Mesothelial cell of epicardium (in vitro differentiated cells): ENCODE measurements at regions not wholly inside any gene's neighbourhood (a gene's known extent, or its start where the extent isn't known, plus 50 kb on each side); places are given as distances from the start of the nearest gene placed in this dataset.

Experiments used
- DNase-seq, 2 experiments: peaks; one replicate each; pipeline ENCODE4 v3.0.0; 2021; ENCODE audit warnings: low spot score in 2 of 2; ENCODE audit not compliant: unreplicated experiment in 2 of 2
- H3K27ac Mint-ChIP-seq: 2 replicates; pipeline ENCODE4 v1.8.0; 2021; ENCODE audit warnings: mixed read lengths
- H3K27me3 Mint-ChIP-seq: 2 replicates; pipeline ENCODE4 v1.8.0; 2021; ENCODE audit warnings: low read depth, mixed read lengths
- H3K36me3 Mint-ChIP-seq: 2 replicates; pipeline ENCODE4 v1.8.0; 2021; ENCODE audit warnings: mixed read lengths
- H3K4me1 Mint-ChIP-seq: 2 replicates; pipeline ENCODE4 v1.8.0; 2021; ENCODE audit warnings: mixed read lengths
- H3K4me3 Mint-ChIP-seq: 2 replicates; pipeline ENCODE4 v1.8.0; 2021; ENCODE audit warnings: mild to moderate bottlenecking, moderate library complexity, mixed read lengths
- H3K9me3 Mint-ChIP-seq: 2 replicates; pipeline ENCODE4 v1.8.0; 2021; ENCODE audit warnings: mixed read lengths
- TF ChIP-seq, protein P1 (sequence below): fragments of 200-600 bp; sonication (generic); IDR thresholded peaks from one replicate; pipeline ENCODE4 v1.5.0; 2021; ENCODE audit warnings: antibody characterized with exemption; ENCODE audit not compliant: unreplicated experiment

DNA sequence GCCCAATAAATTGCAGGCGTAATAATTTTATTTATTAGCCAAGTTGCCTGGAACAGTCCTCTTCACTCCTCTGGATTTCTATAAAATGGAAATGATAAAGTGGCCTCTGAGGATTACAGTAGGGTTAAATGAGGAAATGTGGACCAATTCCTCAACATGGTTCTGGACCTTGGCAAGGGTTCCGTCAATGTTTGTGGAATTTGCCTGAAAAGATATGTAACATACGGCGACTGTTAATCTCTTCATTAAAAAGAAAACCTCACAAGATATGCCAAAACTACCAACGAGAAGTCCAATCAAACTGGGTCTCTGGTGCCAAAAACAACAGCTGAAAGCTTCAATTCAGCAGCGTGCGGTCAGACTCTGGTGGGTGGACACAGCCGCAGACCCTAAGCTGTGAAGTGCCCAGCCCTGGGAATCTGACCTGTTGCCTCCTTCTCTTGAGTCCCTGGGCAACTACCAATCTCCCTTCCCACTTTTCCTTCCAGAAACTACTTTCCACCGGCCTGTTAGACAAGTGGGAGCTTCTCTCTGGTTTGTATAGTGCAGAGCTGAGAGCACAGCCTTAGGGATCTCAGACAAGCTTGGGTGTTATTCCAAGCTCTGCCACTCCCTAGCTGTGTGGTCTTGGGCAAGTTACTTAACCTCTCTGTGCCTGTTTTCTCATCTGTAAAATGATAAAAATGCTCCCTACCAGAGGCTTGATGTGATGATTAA lies 190.5 kb upstream of the GSC start:
- peaks cover 9% of the 10 kb centered on the region for H3K4me1 Mint-ChIP-seq
- DNase-seq = no peak
- H3K27ac Mint-ChIP-seq = no peak overlapping the region
- H3K27me3 Mint-ChIP-seq = peaks cover 26% of the 10 kb centered on the region
- no peaks in the 10 kb centered on the region for H3K9me3 Mint-ChIP-seq
- H3K36me3 Mint-ChIP-seq = no peaks in the 10 kb centered on the region
- TF ChIP-seq, protein P1, sequence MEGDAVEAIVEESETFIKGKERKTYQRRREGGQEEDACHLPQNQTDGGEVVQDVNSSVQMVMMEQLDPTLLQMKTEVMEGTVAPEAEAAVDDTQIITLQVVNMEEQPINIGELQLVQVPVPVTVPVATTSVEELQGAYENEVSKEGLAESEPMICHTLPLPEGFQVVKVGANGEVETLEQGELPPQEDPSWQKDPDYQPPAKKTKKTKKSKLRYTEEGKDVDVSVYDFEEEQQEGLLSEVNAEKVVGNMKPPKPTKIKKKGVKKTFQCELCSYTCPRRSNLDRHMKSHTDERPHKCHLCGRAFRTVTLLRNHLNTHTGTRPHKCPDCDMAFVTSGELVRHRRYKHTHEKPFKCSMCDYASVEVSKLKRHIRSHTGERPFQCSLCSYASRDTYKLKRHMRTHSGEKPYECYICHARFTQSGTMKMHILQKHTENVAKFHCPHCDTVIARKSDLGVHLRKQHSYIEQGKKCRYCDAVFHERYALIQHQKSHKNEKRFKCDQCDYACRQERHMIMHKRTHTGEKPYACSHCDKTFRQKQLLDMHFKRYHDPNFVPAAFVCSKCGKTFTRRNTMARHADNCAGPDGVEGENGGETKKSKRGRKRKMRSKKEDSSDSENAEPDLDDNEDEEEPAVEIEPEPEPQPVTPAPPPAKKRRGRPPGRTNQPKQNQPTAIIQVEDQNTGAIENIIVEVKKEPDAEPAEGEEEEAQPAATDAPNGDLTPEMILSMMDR = no peak
- no peak overlapping the region for H3K4me3 Mint-ChIP-seq

DNA sequence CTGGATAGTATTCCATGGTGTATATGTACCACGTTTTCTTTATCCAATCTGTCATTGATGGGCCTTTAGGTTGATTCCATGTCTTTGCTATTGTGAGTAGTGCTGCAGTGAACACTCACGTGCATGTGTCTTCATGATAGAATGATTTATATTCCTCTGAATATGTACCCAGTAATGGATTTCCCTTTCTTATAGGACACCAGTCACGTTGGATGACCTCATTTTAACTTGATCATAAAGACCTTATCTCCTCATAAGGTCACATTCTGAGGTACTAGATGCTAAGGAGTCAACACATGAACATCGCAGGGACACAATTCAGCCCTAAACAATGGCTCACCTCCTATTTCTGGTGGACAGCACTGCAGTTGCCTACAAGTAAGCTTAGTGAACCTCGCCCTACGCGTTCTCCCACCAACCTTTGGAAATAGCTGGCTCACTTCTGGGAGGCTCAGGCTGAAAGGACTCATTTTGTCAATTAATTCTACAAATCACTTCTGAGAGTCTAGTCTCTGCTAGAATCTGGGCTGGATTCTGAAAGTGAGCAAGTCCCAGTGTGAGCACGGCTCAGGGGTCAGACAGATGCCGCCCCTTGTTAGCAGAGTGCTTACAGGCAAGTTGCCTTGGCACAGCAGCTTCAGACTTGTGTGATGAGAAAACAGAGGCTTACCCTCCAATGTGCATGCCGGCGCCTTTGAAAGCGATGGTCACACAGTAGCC lies 183.8 kb upstream of the GSC start:
- Mint-ChIP-seq H3K9me3 (no peaks in the 10 kb centered on the region), H3K4me3 (no peak overlapping the region), H3K27ac (no peak overlapping the region), H3K27me3 (peaks cover 23% of the 10 kb centered on the region), H3K36me3 (no peaks in the 10 kb centered on the region), H3K4me1 (no peaks in the 10 kb centered on the region)
- TF ChIP-seq, protein P1 = no peak
- DNase-seq = no peak

DNA sequence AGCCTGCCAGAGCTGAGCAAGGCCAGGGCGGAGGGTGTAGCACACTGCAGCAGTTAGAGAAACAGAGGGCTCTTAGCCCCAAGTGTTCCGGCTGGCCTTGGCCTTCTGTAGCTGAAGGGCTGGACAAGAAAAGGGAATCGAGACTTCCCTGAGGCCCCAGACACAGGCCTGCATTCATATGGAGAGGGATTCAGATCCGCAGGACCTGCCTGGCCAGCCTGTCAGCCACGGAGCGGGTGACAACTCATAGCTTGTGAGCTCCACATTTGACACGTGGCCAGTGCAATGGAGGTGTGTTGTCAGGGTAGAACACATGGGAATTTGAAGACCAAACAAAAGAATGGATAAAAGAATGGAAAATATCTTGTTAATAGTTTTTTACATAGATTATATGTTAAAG lies 182.2 kb upstream of the GSC start:
- H3K27ac Mint-ChIP-seq = no peak overlapping the region
- peaks cover 14% of the 10 kb centered on the region for H3K27me3 Mint-ChIP-seq
- TF ChIP-seq, protein P1 = no peak
- H3K4me1 Mint-ChIP-seq = no peaks in the 10 kb centered on the region
- no peak for DNase-seq
- no peak overlapping the region for H3K4me3 Mint-ChIP-seq
- H3K9me3 Mint-ChIP-seq = peaks cover 11% of the 10 kb centered on the region
- H3K36me3 Mint-ChIP-seq = no peaks in the 10 kb centered on the region

DNA sequence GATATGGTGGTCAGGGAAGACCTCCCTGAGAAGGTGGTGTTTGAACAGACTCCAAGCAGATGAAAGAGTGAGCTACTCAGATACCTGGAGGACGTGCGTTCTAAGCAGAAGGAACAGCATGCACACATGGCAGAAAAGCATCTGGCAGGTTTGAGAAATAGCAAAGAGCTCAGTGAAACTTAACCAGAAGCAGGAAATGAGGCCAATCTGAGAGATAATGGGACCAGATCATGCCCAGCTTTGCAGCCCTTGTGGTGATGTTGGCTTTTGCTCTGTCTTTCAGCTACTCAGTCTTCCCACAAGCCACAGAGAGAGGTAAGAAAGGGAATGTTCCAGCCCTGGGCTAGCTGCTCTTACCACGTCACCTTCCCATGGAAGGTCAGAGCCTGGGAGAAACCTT lies 176.3 kb upstream of the GSC start:
- DNase-seq = no peak
- no peaks in the 10 kb centered on the region for H3K36me3 Mint-ChIP-seq
- H3K4me1 Mint-ChIP-seq = no peaks in the 10 kb centered on the region
- peaks cover 10% of the 10 kb centered on the region for H3K27me3 Mint-ChIP-seq
- H3K27ac Mint-ChIP-seq = no peak overlapping the region
- H3K9me3 Mint-ChIP-seq = peaks cover 11% of the 10 kb centered on the region
- no peak overlapping the region for H3K4me3 Mint-ChIP-seq
- TF ChIP-seq, protein P1 = no peak

DNA sequence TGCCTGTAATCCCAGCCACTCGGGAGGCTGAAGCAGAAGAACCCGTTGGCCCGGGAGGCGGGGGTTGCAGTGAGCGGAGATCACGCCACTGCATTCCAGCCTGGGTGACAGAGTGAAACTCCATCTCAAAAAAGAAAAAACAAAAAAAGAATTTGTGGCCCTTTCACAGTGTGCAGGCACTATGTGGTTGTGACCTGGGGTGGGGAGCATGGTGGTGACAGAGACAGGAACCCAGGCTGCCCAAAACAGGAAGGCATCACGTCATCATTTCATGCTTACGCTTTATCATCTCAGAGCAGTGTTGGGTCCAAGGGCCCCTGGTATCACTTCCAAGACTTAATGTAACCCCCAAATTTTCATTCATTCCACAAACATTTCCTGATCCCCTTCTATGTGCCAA lies 175.7 kb upstream of the GSC start:
- Mint-ChIP-seq H3K27me3 (peaks cover 10% of the 10 kb centered on the region), H3K36me3 (no peaks in the 10 kb centered on the region), H3K4me3 (no peak overlapping the region), H3K27ac (no peak overlapping the region), H3K9me3 (peaks cover 11% of the 10 kb centered on the region), H3K4me1 (no peaks in the 10 kb centered on the region)
- TF ChIP-seq, protein P1 = no peak
- no peak for DNase-seq
